Uterus (tissue), 3 donors: ENCODE measurements at regions not wholly inside any gene's neighbourhood (a gene's known extent, or its start where the extent isn't known, plus 50 kb on each side); places are given as distances from the start of the nearest gene placed in this dataset.

ENCODE experiments used
- DNase-seq, 2 donors: peaks; one replicate each; pipeline ENCODE4 v3.0.0-alpha.2; 2019 to 2020
- H3K27ac ChIP-seq, 2 donors: fragments of 200-600 bp; sonication (generic); 1 replicate in 1 of 2; 2 replicates in 1 of 2; pipeline ENCODE4 v1.5.1; 2016 to 2018
- H3K27me3 ChIP-seq, 2 donors: fragments of 200-600 bp; sonication (generic); one replicate each; pipeline ENCODE4 v1.5.1; 2018 to 2019; ENCODE audit warnings: control low read depth in 1 of 2
- H3K36me3 ChIP-seq, 2 donors: fragments of 200-600 bp; sonication (generic); one replicate each; pipeline ENCODE4 v1.5.1; 2019; ENCODE audit warnings: control low read depth in 1 of 2
- H3K4me1 ChIP-seq, 2 donors: fragments of 200-600 bp; sonication (generic); one replicate each; pipeline ENCODE4 v1.5.1; 2018 to 2019; ENCODE audit warnings: control low read depth in 1 of 2
- H3K4me3 ChIP-seq, 2 donors: fragments of 200-600 bp; sonication (generic); 1 replicate in 1 of 2; 2 replicates in 1 of 2; pipeline ENCODE4 v1.5.1; 2018 to 2019; ENCODE audit warnings: mild to moderate bottlenecking in 1 of 2
- H3K9me3 ChIP-seq, 2 donors: fragments of 200-600 bp; sonication (generic); one replicate each; pipeline ENCODE4 v1.5.1; 2019; ENCODE audit warnings: control low read depth in 1 of 2
- POLR2A ChIP-seq, 2 donors: fragments of 450-650 bp; IDR thresholded peaks; one replicate each; pipeline ENCODE4 v1.6.1; 2016; ENCODE audit warnings: antibody characterized with exemption in 2 of 2, mild to moderate bottlenecking in 1 of 2, moderate library complexity in 1 of 2
- intact Hi-C: fragments of 100-400 bp; cut with DNase I; formaldehyde crosslinking; loops from one replicate; pipeline ENCODE4 v1.15.1; 2023; ENCODE audit warnings: low total_unique reads
- TF ChIP-seq, protein P1 (sequence below), 4 experiments: fragments of 200-600 bp in 2 of 4; fragments of 450-650 bp in 2 of 4; sonication (generic) in 2 of 4; IDR thresholded peaks; one replicate each; pipeline ENCODE4 v1.5.1; 2016 to 2019; ENCODE audit warnings: antibody characterized with exemption in 4 of 4, mild to moderate bottlenecking in 2 of 4, moderate library complexity in 1 of 4
- donor health status: DM: yes; HTN: yes; CAD: no.

DNA sequence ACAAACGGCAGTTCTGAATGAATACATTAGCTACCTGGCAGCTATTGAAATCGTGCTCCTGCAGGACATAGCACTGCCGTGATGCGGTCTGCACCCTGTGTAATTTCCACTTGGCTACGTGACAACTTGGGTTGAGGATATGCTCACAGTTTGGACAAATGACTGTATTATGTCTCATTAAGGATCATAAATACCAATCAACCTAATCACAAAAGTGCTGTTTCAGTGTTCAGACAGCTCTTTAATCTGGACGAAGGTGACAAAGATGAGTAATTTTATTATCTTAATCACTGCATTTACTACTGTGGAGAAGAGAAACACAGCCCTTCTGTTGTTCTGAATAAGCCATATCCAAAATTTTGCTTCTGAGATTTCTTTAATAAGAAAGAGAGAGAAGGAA, 210.8 kb upstream of the PFKP start:
- Histone ChIP-seq H3K27ac (no peak overlapping the region), H3K4me3 (no peak overlapping the region), H3K9me3 (no peaks in the 10 kb centered on the region), H3K4me1 (no peaks in the 10 kb centered on the region), H3K36me3 (peaks cover 0 to 3% of the 10 kb centered on the region in 2 donors), H3K27me3 (peaks cover 0 to 15% of the 10 kb centered on the region in 2 donors)
- TF ChIP-seq POLR2A (IDR thresholded peaks at IDR 0.05): no peak
- TF ChIP-seq, protein P1, sequence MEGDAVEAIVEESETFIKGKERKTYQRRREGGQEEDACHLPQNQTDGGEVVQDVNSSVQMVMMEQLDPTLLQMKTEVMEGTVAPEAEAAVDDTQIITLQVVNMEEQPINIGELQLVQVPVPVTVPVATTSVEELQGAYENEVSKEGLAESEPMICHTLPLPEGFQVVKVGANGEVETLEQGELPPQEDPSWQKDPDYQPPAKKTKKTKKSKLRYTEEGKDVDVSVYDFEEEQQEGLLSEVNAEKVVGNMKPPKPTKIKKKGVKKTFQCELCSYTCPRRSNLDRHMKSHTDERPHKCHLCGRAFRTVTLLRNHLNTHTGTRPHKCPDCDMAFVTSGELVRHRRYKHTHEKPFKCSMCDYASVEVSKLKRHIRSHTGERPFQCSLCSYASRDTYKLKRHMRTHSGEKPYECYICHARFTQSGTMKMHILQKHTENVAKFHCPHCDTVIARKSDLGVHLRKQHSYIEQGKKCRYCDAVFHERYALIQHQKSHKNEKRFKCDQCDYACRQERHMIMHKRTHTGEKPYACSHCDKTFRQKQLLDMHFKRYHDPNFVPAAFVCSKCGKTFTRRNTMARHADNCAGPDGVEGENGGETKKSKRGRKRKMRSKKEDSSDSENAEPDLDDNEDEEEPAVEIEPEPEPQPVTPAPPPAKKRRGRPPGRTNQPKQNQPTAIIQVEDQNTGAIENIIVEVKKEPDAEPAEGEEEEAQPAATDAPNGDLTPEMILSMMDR (IDR thresholded peaks at IDR 0.05): no peak
- intact Hi-C loops: no loop called here
- DNase-seq: no peak

DNA sequence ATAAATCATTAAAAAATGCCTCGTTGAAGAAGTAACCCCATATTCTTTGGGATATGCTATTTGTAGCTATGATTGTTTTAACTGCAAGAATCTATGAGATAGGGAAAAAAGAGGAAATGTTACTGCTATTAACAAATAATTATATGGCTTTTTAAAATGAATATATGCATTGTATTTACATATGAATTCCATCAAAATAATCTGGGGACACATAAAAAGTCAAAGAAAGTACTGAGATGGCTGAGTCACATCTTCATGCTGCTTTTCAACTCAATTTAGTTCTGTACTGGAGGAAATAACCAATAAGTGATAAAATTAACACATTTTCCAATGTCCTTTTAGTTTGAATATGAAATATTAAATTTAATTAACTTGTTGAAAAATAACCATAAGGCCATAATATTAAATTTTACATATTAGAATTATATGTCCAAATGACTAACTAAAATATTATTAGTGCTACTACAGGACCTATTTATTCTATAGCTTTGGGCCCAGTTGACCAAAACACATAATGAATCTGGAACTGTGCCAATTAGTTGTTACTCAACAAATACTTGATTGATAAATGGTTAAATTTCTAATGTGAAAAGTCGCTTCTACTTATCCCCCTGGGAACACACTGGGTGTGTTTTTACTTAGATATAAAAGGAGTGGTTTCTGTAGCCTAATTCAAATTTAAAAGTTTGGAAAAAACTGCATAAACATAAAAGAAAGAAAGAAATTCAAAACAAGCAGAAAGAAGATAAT, 214.6 kb upstream of the PFKP start:
- no peaks in the 10 kb centered on the region for H3K9me3 ChIP-seq
- TF ChIP-seq, protein P1 (IDR thresholded peaks at IDR 0.05): no peak
- TF ChIP-seq POLR2A (IDR thresholded peaks at IDR 0.05): no peak
- H3K27me3 ChIP-seq: peaks cover 0 to 15% of the 10 kb centered on the region in 2 donors
- H3K36me3 ChIP-seq: peaks cover 0 to 3% of the 10 kb centered on the region in 2 donors
- intact Hi-C loops: no loop called here
- no peak overlapping the region for H3K27ac ChIP-seq
- no peak overlapping the region for H3K4me3 ChIP-seq
- H3K4me1 ChIP-seq: no peaks in the 10 kb centered on the region
- DNase-seq: no peak

DNA sequence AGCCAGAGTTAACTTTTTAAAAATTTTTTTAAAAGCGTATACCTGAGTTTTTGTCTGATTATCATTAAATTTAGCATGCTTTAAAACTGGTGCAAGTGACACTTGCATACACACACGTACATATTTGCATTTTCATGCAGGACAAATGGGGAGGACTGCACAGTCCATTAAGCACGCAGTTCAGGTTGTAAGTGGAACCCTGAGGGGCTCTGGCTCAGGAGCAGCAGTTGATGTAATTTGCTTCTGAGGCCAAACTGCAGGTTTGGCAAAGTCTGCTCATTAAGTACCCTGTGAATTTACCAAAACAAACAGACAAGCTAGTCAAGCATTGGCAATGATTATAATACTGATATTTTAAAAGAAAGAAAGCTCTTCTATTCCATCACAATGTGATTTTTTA, 215.8 kb upstream of the PFKP start:
- Histone ChIP-seq H3K4me3 (no peak overlapping the region), H3K4me1 (no peaks in the 10 kb centered on the region), H3K27me3 (peaks cover 0 to 15% of the 10 kb centered on the region in 2 donors), H3K27ac (no peak overlapping the region), H3K36me3 (peaks cover 0 to 3% of the 10 kb centered on the region in 2 donors), H3K9me3 (no peaks in the 10 kb centered on the region)
- intact Hi-C loops: no loop called here
- TF ChIP-seq, protein P1 (IDR thresholded peaks at IDR 0.05): no peak
- TF ChIP-seq POLR2A (IDR thresholded peaks at IDR 0.05): no peak
- DNase-seq: no peak

DNA sequence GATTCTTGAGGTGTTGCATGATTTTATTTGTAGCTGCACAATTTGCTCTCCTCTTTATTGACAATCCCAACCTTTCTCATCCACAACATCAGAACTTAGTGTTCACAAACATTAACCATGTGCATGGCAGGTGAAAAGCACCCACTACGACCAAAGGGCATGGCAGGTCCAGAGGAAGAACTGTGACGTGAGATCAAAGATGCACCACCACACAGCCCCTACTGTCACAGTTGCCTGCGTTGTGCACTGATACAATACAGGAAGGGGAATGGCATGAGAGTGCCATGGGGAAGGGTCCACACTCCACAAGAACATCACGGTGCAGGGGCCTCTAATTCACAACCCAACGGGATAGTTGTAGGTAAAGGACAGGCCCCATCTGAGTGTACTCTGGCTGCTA, 217.1 kb upstream of the PFKP start:
- intact Hi-C loops: no loop called here
- H3K4me1 ChIP-seq: no peaks in the 10 kb centered on the region
- H3K27ac ChIP-seq: no peak overlapping the region
- DNase-seq: no peak
- H3K27me3 ChIP-seq: peaks cover 0 to 7% of the 10 kb centered on the region in 2 donors
- H3K4me3 ChIP-seq: no peak overlapping the region
- TF ChIP-seq, protein P1 (IDR thresholded peaks at IDR 0.05): no peak
- TF ChIP-seq POLR2A (IDR thresholded peaks at IDR 0.05): no peak
- H3K9me3 ChIP-seq: no peaks in the 10 kb centered on the region
- H3K36me3 ChIP-seq: peaks cover 0 to 3% of the 10 kb centered on the region in 2 donors

DNA sequence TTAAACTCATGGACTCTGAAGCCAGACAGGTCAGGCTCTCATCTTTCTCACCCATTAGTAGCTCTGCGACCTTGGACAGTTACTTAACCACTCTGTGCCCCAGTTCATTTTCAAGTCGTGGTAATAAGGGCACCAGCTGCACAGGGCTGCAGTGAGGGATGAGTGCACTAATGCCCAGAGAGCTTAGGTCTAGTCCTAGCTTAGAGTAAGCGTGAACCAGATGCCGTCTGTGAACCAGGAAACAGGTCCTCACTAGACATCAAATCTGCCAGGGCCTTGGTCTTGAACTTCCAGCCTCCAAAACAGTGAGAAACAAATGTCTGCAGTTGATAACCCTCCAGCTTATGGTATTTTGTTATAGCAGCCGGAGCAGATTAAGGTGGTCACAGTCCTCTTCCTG, 222.4 kb upstream of the PFKP start:
- Histone ChIP-seq H3K27ac (no peak overlapping the region), H3K4me3 (no peak overlapping the region), H3K27me3 (no peaks in the 10 kb centered on the region), H3K4me1 (no peaks in the 10 kb centered on the region), H3K9me3 (no peaks in the 10 kb centered on the region), H3K36me3 (no peaks in the 10 kb centered on the region)
- no peak for TF ChIP-seq POLR2A (IDR thresholded peaks at IDR 0.05)
- TF ChIP-seq, protein P1 (IDR thresholded peaks at IDR 0.05): no peak
- intact Hi-C loops: no loop called here
- no peak for DNase-seq
